ENCODE measurements at regions not wholly inside any gene's neighbourhood (a gene's known extent, or its start where the extent isn't known, plus 50 kb on each side); places are given as distances from the start of the nearest gene placed in this dataset.

GRCh38 chr16:87548046-87548445 lies 54.3 kb upstream of the JPH3 start:
- intact Hi-C loops (cut with micrococcal nuclease), result no loop called here
- Histone ChIP-seq H3K27me3 (ENCODE audit: control insufficient read depth, insufficient read depth, low read length) (peaks cover 41% of the 10 kb centered on the region), H2AK5ac (ENCODE audit: low read depth, low read length) (no peak overlapping the region), H2AK9ac (replicated peaks; ENCODE audit: low read depth, low read length, poor library complexity) (no peak overlapping the region), H3K27ac (ENCODE audit: insufficient read depth, low read length) (no peak overlapping the region), H3K4ac (ENCODE audit: low read depth, low read length) (no peak overlapping the region), H3K79me1 (ENCODE audit: low read depth in 1 of 2, low read length in 2 of 2) (no peaks in the 10 kb centered on the region), H4K8ac (ENCODE audit: low read depth in 2 of 2, low read length in 2 of 2) (no peak overlapping the region), H3K9ac (ENCODE audit: low read depth, low read length) (no peak overlapping the region), H3K9me3 (ENCODE audit: control insufficient read depth, insufficient read depth, low read length) (peaks cover 8% of the 10 kb centered on the region), H3K18ac (ENCODE audit: low read depth, low read length) (no peak overlapping the region), H3K9me1 (ENCODE audit: insufficient read depth, low read length) (0 out of 2 replicates have a peak, but pooled peaks cover 2% of the 10 kb centered on the region), H3K56ac (ENCODE audit: extremely low read depth, insufficient read depth, low read length) (no peak overlapping the region), H3K4me2 (ENCODE audit: low read depth, low read length) (no peak overlapping the region), H3K36me3 (ENCODE audit: control insufficient read depth, insufficient read depth, low read length) (no peaks in the 10 kb centered on the region), H3K23ac (ENCODE audit: low read depth, low read length) (no peak overlapping the region), H4K91ac (ENCODE audit: insufficient read depth, low read depth, low read length) (no peak overlapping the region), H3K4me3 (ENCODE audit: insufficient read depth, low read depth, low read length) (no peak overlapping the region), H4K20me1 (ENCODE audit: insufficient read depth, low read length) (peaks cover 5% of the 10 kb centered on the region; the same call in 1 of the 2 replicates), H3K14ac (replicated peaks; ENCODE audit: low read depth, low read length) (no peak overlapping the region), H2AFZ (replicated peaks; ENCODE audit: low read length, poor library complexity) (no peak overlapping the region), H2BK5ac (ENCODE audit: low read depth, low read length, poor library complexity, severe bottlenecking) (no peak overlapping the region), H2BK20ac (ENCODE audit: low read depth, low read length) (no peak overlapping the region), H4K5ac (ENCODE audit: low read depth, low read length) (no peak overlapping the region), H2BK120ac (ENCODE audit: low read depth, low read length) (no peak overlapping the region), H2BK15ac (ENCODE audit: low read depth, low read length) (no peak overlapping the region), H3K4me1 (ENCODE audit: control insufficient read depth, insufficient read depth, low read length) (no peaks in the 10 kb centered on the region; the same call in 1 of the 2 replicates)
- TF ChIP-seq POLR2A (IDR thresholded peaks at IDR 0.05; ENCODE audit: low read depth, low read length) (no peak), RAD21 (IDR thresholded peaks at IDR 0.05; ENCODE audit: low read length) (0 out of 2 replicates have a peak, but pooled peaks have one; percentile 6), CHD1 (IDR thresholded peaks at IDR 0.05; ENCODE audit: low read depth, low read length) (no peak)
- WGBS, 2 experiments (ENCODE audit: extremely low coverage in 2 of 2, insufficient read length in 1 of 2), result no CpG with 5 or more reads among the region's 3 CpGs
- in situ Hi-C loops (cut with MboI; ENCODE audit: low sequenced_read_pairs), result no loop called here
- CTCF ChIA-PET, result no interaction called here
- DNase-seq (no peak), ATAC-seq (ENCODE audit: low read depth) (no peak)
- dilution Hi-C loops (cut with HindIII; ENCODE audit: low sequenced_read_pairs, unreplicated experiment), result no loop called here
- BruUV-seq (replicated peaks), result no TSS peak
- POLR2A ChIA-PET (ENCODE audit: unreplicated experiment), result no interaction called here

All from IMR-90 (cell line).